Liver (tissue), 6 donors: ENCODE measurements at regions not wholly inside any gene's neighbourhood (a gene's known extent, or its start where the extent isn't known, plus 50 kb on each side); places are given as distances from the start of the nearest gene placed in this dataset.
"Not testable (repeated sequence)": the region's sequence is repeated elsewhere in the genome, so short reads cannot be mapped to it uniquely, and the experiment has no call there.

ENCODE experiments used
- DNase-seq: peaks from one replicate; pipeline ENCODE4 v3.0.0-alpha.2; 2017; ENCODE audit warnings: low spot score
- H3K27ac ChIP-seq, 2 donors: one replicate each; pipeline ENCODE4 v1.7.0; 2013; ENCODE audit warnings: inconsistent platforms in 2 of 2, low read length in 2 of 2, control low read depth in 1 of 2, low read depth in 1 of 2, mild to moderate bottlenecking in 1 of 2
- H3K27me3 ChIP-seq, 4 donors: one replicate each; pipeline versions ENCODE4 v1.6.1 to v1.7.0; 2013; ENCODE audit warnings: low read length in 3 of 4, inconsistent platforms in 1 of 4, mild to moderate bottlenecking in 1 of 4, moderate library complexity in 1 of 4; ENCODE audit not compliant: control insufficient read depth in 4 of 4, insufficient read depth in 4 of 4
- H3K36me3 ChIP-seq, 4 donors: one replicate each; pipeline versions ENCODE4 v1.6.1 to v1.7.0; 2013; ENCODE audit warnings: low read length in 3 of 4, mild to moderate bottlenecking in 3 of 4, low read depth in 1 of 4, moderate library complexity in 1 of 4; ENCODE audit not compliant: control insufficient read depth in 4 of 4, insufficient read depth in 3 of 4
- H3K4me1 ChIP-seq, 4 donors: one replicate each; pipeline versions ENCODE4 v1.6.1 to v1.7.0; 2013; ENCODE audit warnings: low read length in 3 of 4, mild to moderate bottlenecking in 3 of 4, moderate library complexity in 1 of 4; ENCODE audit not compliant: control insufficient read depth in 4 of 4, insufficient read depth in 4 of 4
- H3K4me3 ChIP-seq, 3 donors: one replicate each; pipeline versions ENCODE4 v1.6.1 to v1.7.0; 2013; ENCODE audit warnings: low read length in 3 of 3, control low read depth in 1 of 3, low read depth in 1 of 3, mild to moderate bottlenecking in 1 of 3
- H3K9ac ChIP-seq, 2 donors: one replicate each; pipeline ENCODE4 v1.7.0; 2013; ENCODE audit warnings: low read length in 2 of 2, mild to moderate bottlenecking in 2 of 2, moderate library complexity in 2 of 2, control low read depth in 1 of 2, low read depth in 1 of 2
- H3K9me3 ChIP-seq, 4 donors: one replicate each; pipeline versions ENCODE4 v1.6.1 to v1.7.0; 2013; ENCODE audit warnings: low read length in 3 of 4; ENCODE audit not compliant: control insufficient read depth in 4 of 4
- WGBS: extraction: QIAGEN DNeasy Blood & Tissue Kit; methylation state at CpG from one replicate; pipeline ENCODE4 v1.1.7; 2013; 5-methylcytosine and 5-hydroxymethylcytosine counted together
- donor health status: healthy.
- donor health status: healthy.
- donor health status: healthy.

DNA sequence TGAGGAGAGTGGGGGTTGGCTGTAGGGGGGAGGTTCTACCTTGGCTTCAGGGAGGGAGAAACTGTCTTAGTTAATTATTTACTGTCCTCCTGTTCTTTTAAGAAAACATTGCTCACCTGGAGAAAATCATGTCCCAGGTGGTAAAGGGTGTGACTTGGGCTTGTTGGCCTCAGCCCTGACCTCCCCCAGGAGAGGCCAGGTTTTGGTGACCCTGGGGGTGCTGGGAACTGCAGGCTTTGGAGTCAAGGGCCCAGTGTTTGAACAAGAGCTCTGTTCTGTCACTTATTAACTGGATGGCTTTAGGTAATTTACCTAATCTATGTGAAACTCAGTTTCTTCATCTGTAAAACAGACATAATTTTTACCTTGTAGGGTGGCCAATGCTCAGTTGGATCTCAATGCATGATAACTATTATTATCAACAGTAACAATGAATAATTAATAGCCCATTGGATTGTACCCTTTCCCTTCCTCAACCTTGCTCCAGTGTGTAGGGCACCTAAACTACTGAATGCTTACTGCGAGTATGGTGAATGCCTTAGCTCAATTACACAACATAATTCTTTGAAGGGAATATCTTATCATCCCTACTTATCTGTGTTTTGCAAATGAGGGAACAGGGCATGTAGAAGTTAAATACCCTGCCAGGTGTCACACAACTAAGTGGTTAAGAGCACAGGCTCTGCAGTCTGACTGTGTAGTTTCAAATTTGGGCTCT is 959.4 kb upstream of the DEFB115 start:
- WGBS, result 79% methylated on average over 1 of the region's 1 CpG
- DNase-seq, H3K9me3 ChIP-seq, H3K4me3 ChIP-seq, H3K27ac ChIP-seq, H3K4me1 ChIP-seq, H3K36me3 ChIP-seq, H3K9ac ChIP-seq, H3K27me3 ChIP-seq: not testable (repeated sequence)

DNA sequence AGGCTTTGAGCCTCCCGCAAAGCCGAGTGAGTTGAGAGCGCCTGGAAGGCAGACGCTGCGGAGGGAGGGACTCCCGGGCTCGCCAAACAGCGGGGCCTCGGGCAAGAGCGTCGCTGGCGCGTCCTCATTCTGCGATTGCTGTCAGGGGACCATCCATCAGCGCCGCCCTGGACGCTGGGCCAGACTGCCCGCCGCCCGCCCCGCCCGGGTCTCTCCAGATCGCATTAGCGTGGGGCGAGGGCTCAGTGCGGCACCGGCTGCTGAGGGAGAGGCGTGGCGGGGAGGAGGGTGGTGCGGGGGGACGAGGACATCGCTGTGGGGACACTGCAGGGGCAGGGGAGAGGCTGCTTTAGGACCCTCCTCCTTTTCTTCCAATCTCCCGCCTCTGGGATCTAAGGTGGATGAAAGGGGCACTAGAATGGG is 957.2 kb upstream of the DEFB115 start:
- whole genome bisulfite sequencing, result 8% methylated on average over 33 of the region's 33 CpGs
- H3K4me3 ChIP-seq, H3K27me3 ChIP-seq, H3K27ac ChIP-seq, H3K9me3 ChIP-seq, H3K36me3 ChIP-seq, DNase-seq, H3K4me1 ChIP-seq, H3K9ac ChIP-seq: not testable (repeated sequence)

DNA sequence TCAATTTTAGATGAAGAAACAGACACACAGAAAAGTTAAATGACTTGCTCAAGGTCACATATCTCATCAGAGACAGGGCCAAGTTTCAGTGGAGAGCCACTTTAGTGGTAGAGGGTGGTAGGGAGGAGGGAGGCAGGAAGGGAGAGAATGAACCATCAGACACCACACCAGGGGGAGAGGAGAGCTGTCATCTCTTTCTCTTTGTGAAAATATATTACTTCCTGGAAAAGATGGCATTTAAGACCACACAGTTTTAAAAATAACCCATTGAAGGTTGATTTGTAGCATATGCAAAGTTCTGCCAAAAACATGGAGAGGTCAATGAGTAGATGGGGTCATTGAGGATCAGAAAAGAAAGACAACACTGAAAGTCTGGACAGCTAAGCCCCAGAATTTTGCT is 954.7 kb upstream of the DEFB115 start:
- H3K36me3 ChIP-seq, H3K4me3 ChIP-seq, H3K9me3 ChIP-seq, H3K4me1 ChIP-seq, DNase-seq, H3K27ac ChIP-seq, H3K9ac ChIP-seq, H3K27me3 ChIP-seq: not testable (repeated sequence)

DNA sequence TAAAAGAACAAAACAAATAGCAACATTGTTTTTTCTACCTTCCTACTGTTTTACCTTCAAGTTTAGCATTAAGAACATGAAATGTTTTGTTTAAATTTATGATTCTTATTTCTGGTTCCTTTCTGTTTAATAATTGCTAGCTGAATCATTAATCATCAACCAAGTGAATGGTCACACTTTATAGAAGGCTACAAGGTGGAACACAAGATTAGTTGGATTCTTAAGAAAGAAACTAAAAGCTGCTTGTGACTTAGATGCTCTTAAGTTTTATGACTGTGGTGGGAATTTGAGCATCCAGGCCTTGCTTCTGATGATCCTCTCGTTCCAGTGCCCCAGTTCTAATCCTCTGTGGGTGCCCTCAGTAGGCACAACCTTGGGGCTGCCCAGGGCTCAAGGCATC is 947.5 kb upstream of the DEFB115 start:
- not testable (repeated sequence) for H3K36me3 ChIP-seq, H3K27ac ChIP-seq, H3K27me3 ChIP-seq, H3K4me3 ChIP-seq, DNase-seq, H3K4me1 ChIP-seq, H3K9ac ChIP-seq, H3K9me3 ChIP-seq
- WGBS, result 79% methylated on average over 1 of the region's 1 CpG

DNA sequence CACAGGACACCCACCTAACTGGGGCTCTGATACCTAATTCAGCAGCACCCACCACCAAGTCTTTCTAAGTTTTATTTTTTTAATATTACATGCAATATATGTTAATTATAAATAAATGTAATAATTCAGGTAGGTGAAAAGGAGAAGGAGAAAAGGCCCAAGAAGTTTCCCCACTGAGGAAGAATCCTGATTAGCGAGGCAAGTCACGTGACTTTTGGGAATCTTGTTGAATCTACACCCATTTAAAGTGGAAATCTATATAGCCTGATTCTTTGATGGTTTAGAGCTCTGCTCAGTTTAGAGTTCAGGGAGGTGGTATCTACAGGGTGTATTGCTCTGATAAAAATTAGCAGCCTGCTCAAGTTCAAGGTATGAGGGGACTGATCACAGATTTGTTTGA is 947.1 kb upstream of the DEFB115 start:
- not testable (repeated sequence) for H3K9ac ChIP-seq, H3K27ac ChIP-seq
- WGBS, result 88% methylated on average over 2 of the region's 2 CpGs

DNA sequence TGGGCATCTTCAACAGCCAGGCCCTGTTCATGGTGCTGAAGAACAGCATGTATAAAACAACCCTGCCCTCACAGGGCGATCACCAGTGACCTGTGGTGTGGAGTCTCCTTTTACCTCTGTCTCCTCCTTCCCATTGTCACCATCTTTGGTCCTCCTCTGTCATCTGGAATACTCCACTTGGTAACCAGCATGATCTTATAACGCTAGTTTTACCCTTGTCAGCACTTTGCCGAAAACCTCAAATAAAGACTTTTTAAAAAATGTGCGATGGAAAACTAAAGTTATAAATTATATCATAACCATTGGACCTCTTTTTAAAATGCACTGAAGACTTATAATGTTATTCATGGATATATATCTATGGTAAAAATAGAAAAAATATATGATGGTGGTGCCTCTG is 945.2 kb upstream of the DEFB115 start:
- not testable (repeated sequence) for H3K27me3 ChIP-seq, H3K4me3 ChIP-seq, H3K27ac ChIP-seq, H3K36me3 ChIP-seq, H3K9ac ChIP-seq, H3K9me3 ChIP-seq, H3K4me1 ChIP-seq, DNase-seq
- 90% methylated on average over 4 of the region's 4 CpGs for WGBS

More for the DNA sequence above, 947.1 kb upstream of the DEFB115 start:
- H3K27me3 ChIP-seq, H3K9me3 ChIP-seq, H3K4me3 ChIP-seq, DNase-seq, H3K4me1 ChIP-seq, H3K36me3 ChIP-seq: not testable (repeated sequence)

DNA sequence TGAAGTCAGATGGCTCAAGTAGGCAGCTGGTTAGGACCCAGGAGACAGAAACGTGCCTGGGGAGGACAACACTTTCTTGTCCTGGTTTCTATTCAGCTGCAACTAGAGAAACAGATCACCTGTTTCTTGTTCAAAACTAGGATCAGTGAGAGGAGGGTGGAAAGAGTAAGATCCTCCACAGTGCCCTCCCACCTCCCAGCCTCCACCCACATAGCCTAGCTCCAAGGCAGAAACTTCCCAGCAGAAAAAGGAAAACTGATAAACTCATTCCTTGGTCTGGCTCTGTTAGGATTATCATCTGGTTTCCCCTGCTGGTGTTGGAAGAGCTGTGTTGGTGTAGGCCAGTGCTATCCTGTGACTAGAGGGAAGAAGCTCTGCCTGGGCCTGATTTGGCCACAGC is 943.8 kb upstream of the DEFB115 start:
- not testable (repeated sequence) for H3K36me3 ChIP-seq, H3K27ac ChIP-seq, H3K4me1 ChIP-seq, H3K4me3 ChIP-seq, H3K27me3 ChIP-seq, DNase-seq, H3K9ac ChIP-seq, H3K9me3 ChIP-seq
- WGBS, result 74% methylated on average over 1 of the region's 1 CpG

DNA sequence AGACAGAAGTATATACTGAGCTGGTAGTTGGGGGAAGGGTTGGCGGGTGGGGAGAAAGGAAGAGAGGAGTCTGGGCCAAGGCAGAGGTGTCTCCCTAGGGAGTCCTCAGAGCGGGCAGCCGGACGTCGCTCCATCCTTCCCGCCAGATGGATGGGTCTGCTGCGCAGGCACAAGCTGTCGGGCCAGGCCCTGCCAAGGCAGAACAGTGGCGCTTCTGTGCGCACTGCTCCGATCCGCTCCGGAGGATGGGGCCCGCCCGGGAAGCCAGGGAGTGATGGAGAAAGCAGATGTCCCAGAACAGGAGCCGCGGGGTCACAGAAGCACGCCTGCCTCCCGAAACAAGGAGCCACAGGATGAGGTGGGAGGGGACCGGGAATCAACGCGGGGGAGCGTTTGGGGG is 941.4 kb upstream of the DEFB115 start:
- not testable (repeated sequence) for H3K36me3 ChIP-seq, H3K4me1 ChIP-seq, H3K27ac ChIP-seq, DNase-seq, H3K9ac ChIP-seq, H3K27me3 ChIP-seq, H3K4me3 ChIP-seq, H3K9me3 ChIP-seq
- WGBS, result 15% methylated on average over 23 of the region's 23 CpGs
